HL-60/S4 treated with phorbol 12-myristate 13-acetate at 8.2 ng/mL for 4 days and 3 days (cell line): ENCODE measurements at regions not wholly inside any gene's neighbourhood (a gene's known extent, or its start where the extent isn't known, plus 50 kb on each side); places are given as distances from the start of the nearest gene placed in this dataset.
"Not testable (repeated sequence)": the region's sequence is repeated elsewhere in the genome, so short reads cannot be mapped to it uniquely, and the experiment has no call there.

ENCODE experiments used
- in situ Hi-C: fragments of 300-500 bp; cut with MboI; formaldehyde crosslinking; loops from 2 replicates; pipeline ENCODE4 v1.15.0; 2022; ENCODE audit warnings: low sequenced_read_pairs

DNA sequence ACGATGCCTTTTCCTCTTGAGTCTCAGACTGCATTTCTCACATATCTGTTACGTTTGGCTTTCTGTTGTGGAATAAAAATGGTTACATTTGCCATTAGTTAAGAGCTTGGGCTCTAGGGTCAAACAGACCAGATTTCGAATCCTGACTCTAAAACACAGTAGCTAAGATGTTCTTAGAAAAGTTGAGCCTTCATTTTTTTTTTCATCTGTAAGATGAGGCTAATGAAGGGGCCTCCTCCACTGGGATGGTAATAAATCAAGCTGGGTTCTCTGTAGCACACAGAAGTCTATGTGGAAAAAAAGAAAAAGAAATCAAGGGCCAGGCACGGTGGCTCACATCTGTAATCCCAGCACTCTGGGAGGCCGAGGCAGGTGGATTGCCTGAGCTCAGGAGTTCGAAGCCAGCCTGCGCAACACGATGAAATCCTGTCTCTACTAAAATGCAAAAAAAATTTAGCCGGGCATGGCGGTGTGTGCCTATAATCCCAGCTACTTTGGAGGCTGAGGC is 49.9 kb upstream of the CAPRIN1 start:
- in situ Hi-C loops, result no loop called here

DNA sequence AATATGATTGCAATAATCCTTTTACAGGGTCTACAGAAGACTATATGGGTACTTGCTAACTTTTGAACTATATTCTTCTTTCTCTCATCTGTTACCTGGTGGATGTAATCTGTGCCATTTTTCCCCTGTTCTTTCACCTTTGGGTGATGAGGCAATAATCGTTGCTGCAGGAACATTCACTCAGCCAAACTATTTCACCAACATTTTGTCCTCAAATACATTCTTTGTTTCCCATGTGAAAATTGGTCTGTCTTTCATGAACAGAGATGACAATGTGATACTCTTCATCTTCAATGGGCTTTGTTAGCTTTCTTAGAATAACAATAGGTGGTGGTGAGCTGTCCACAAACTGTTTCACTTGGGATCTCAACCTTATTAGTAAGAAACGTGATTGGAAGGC is 52.1 kb upstream of the CAPRIN1 start:
- in situ Hi-C loops, result no loop called here

DNA sequence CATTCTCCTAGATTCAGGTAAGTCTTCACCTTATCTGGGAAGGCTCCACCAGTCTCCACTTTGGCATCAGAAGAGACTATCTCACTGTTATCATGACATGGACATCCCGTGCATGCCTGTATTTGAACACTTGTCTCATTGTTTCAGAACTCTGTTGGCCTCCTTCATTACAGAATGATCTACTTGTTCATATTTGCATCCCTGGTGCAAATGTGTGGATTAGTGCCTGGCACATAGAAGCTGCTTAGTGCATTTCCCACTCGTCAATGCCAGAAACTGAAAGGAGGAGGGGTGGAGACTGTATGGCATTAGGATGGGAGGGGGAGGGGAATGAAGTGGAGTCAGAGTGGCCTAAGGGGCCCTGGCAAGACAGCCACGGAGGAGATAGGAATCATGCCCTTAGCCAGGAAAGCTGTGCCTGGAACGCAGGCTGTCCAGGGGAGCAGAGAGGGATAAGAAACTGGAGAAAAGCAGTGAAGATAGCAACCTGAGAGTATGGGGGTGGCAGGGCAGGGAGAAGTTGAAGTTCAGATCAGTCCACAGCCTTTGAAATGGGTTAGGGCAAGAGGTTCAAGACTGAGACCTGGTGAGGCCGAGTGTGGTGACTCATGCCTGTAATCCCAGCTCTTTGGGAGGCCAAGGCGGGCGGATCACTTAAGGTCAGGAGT is 53.8 kb upstream of the CAPRIN1 start:
- in situ Hi-C loops, result no loop called here

DNA sequence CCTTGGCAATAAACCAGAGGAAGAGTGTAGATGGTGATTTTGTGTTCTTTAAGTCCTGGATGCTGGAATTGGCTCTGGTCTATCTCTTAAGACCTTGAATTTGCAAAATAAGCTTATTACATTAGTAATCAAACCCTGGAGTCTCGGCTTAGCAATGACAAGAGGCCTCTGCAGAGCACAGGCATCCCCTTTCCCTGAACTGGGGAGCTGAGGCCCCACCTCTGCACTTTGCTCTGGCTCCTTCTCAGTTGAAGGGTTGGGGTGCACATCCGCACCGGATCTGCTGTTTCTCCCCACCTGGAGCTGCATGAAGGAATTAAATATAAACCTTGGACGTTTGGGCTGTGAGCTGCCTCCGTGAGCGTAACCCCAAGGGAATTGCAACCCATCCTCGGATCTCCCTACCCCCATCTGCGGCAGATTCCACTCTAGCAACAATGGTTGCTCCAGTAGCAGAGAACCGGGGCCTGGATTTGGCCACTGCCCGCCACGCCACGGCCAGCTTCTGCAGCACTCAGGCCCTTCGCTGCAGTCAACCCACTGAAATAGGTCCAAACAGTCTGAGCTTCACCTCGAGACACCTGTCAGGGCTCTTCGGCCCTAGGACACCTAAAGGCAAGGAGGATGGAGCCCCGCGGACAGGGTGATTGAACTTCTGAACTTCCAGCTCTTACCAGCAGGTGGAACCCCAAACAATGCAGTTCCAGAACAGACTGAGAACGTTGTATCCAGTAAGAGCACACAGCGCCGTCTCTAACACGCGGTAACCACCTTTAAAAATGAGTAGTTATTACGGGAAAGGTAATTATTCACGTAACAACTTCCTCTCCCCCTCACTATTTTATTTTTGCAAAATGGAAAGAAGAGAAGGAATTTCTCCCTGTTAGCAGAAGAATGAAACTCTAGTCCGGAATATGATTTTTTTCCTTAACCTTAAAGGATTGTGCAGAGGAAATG is 54.8 kb upstream of the CAPRIN1 start:
- in situ Hi-C loops, result no loop called here

DNA sequence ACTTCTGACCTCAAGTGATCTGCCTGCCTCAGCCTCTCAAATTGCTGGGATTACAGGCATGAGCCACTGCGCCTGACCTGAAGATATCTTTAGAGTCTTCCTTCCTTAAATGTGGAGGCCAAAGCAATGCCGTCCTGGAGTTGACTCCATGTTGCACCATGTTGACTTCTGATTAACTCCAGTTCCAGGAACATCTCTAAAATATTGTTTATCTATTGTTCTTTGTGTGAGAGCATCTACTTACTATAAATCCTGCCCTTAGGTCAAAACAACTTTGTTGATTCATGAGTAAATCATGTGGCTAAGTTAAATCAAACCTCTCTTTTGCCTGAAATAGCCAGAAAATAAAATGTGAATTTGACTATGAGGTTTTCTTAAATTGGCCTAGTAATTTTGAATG is 56.6 kb upstream of the CAPRIN1 start:
- in situ Hi-C loops, result no loop called here

DNA sequence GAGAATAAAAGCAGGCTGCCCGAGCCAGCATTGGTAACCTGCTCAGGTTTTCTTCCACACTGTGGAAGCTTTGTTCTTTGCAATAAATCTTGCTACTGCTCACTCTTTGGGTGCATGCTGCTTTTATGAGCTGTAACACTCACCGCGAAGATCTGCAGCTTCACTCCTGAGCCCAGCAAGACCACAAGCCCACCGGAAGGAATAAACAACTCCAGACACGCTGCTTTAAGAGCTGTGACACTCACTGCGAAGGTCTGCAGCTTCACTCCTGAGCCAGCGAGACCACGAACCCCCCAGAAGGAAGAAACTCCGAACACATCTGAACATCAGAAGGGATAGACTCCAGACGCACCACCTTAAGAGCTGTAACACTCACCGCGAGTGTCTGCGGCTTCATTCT is 60.4 kb upstream of the CAPRIN1 start:
- in situ Hi-C loops, result not testable (repeated sequence)

DNA sequence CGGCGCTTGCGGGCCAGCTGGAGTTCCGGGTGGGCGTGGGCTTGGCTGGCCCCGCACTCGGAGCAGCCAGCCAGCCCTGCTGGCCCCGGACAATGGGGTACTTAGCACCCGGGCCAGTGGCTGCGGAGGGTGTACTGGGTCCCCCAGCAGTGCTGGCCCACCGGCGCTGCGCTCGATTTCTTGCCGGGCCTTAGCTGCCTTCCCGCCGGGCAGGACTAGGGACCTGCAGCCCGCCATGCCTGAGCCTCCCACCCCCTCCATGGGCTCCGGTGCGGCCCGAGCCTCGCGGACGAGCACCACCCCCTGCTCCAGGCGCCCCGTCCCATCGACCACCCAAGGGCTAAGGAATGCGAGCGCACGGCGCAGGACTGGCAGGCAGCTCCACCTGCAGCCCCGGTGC is 61.4 kb upstream of the CAPRIN1 start:
- in situ Hi-C loops, result not testable (repeated sequence)

DNA sequence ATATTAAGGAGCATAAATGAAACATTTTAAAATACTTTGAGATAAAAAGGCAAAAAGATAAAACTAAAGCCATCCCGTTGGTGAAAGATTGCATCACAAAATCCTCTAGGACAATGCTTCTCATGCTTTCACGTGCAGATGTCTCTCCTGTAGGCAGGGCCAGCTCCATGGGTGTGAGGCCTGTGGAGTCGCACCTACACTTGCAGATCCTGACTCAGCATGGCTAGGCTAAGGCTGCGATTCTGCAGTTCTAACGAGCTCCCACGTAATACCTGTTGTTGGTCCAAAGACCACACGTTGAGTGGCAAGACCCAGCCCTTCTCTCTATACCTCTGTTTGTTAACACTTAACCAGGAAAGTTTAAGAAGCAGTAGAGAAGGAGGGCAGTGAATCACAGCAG is 62.1 kb upstream of the CAPRIN1 start:
- in situ Hi-C loops, result no loop called here

DNA sequence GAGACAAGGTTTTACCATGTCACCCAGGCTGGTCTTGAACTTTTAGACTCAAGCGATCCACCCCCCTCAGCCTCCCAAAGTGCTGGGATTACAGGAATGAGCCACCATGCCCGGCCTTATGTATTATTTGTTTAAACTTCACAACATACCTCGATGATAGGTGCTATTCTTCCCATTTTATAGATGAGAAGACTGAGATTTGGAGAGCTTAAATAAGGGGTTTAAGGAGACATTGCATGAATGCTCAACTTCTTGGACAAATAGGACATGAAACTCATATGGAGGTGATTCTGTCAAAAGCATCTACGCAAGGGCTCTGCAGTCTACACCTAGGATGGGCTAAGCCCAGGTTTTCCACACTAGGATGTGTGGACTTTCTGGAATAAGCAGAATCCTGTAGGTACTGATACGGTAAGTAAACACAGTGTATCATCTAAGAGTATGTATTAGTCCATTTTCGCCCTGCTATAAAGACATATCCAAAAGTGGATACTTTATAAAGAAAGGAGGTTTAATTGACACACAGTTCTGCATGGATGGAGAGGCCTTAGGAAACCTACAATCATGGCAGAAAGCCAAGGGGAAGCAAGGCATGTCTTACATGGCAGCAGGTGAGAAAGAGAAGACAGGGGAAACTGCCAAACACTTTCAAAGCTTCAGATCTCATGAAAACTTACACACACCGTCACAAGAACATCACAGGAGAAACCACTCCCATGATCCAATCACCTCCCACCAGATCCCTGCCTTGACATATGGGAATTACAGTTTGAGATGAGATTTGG is 62.8 kb upstream of the CAPRIN1 start:
- in situ Hi-C loops, result no loop called here

DNA sequence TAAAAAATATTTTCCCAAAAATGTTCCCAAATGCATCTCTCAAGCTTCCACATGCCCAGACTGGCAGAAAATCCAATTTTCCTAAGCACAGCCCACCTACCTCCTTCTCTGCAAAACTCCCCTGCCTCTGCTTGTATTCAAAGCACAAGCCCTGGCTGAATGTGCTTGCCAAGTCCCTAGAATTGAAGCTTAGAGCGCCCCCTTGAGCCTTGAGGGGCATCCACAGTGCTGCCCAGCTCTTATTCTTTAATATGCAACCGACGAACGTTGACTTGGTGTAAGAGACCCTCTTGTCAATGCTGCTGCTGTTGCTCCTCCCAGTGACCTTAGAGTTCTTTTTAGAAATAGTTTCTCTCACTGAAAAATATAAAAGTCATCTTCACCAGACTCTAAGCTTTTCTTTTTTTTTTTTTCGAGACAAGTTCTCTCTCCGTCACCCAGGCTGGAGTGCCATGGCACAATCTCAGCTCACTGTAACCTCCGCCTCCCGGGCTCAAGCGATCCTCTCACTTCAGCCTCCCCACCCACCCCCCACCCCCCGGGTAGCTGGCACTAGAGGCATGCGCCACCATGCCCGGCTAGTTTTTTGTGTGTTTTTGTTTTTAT is 63.5 kb upstream of the CAPRIN1 start:
- in situ Hi-C loops, result no loop called here

DNA sequence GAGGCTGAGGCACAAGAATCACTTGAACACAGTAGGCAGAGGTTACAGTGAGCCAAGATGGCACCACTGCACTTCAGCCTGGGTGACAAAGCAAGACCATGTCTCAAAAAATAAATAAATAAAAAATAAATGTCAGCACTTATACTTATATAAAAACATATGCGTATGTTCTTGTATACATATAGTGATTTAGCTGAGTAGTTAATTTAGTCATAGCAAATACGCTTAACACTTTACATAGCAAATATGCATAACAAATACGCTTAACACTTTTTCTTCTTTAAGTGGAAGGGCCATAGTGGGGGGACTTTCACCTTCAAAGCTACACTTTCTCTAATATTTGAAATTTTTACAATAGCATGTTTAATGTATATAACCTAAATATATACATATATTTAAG is 64.0 kb upstream of the CAPRIN1 start:
- in situ Hi-C loops, result no loop called here

DNA sequence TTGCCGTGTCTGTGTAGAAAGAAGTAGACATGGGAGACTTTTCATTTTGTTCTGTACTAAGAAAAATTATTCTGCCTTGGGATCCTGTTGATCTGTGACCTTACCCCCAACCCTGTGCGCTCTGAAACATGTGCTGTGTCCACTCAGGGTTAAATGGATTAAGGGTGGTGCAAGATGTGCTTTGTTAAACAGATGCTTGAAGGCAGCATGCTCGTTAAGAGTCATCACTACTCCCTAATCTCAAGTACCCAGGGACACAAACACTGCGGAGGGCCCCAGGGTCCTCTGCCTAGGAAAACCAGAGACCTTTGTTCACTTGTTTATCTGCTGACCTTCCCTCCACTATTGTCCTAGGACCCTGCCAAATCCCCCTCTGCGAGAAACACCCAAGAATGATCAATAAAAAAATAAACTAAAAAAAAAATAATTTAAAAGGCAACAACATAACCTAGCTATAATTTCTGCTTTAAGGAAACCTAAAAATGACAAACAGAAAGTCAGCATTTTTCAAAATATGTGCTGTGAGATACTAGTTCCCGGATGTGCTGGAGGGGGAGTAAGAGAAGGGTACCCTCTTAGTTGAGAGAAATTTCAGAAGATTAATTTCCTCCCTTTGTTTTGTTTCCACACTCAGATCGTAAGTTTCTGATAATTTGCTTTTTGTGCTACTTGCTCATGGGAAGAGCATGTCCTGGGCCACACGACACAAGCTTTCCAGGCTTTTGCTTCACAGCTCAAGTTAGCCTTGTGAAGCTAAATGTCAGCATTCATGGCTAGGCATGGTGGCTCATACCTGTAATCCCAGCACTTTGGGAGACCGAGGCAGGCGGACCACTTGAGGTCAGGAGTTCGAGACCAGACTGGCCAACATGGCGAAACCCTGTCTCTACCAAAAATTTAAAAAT is 64.7 kb upstream of the CAPRIN1 start:
- in situ Hi-C loops, result not testable (repeated sequence)

DNA sequence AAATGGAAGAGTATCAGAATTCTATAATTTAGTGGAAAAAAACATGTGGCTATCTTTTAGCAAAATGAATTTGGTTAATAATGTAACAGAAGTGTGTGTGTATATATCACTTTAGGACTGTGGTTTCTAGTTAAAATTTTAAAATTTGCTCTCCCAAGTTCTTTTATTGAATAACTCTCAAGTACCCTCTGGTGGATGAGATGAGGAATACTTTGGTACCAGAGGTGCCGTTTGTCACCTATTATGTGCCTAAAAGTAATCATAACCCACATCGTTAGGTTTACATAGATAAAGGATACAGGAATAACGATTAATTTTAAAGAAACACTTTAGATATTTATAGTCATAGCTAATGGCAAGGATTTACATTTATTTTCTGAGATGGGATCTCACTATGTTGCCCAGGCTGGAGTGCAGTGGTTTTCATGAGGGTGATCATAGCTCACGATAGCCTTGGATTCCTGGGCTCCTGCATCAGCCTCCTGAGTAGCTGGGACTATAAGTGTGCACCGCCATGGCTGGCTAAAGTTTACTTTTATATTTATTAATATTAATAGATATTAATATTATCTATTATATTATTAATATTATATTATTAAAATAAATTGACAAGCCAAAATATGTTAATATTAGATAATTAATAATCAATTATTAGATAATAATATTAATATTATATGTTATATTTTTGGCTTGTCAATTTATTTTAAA is 66.7 kb upstream of the CAPRIN1 start:
- in situ Hi-C loops, result no loop called here

DNA sequence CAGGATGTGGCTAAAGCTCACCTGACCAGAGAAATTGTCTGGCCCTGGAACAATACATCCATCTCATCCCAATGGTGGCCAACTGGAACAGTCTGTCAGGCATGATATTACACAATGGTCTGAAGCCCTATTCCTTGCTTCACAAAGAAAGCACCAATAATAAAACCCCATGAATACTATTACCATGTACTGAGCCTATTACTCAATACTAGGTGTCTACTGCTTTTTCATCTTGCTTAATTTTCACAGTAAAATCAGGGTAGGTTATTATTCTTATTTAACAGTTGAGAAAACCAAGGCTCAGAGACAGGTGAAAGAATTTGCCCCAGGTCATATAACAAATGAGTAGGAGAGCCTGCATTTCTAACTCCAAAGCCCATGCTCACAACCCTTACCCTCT is 68.9 kb upstream of the CAPRIN1 start:
- in situ Hi-C loops, result no loop called here

DNA sequence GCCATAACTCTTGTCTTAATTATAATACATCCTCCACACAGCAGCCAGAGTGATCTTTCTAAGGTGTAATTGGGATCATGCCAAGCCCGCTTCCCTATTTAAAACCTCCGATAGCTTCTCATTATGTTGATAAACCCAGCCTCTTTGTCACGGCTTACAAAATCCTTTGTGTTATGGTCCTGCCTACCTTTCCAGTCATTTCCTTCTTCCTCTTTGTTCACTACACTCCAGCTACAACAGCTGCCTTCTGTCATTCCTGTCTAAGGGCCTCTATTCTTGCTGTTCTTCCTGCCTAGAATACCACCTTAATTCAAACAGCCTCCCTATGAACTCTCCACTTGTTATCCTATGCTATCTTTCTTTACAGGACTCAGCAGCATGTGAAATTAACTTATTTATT is 70.6 kb upstream of the CAPRIN1 start:
- in situ Hi-C loops, result no loop called here

DNA sequence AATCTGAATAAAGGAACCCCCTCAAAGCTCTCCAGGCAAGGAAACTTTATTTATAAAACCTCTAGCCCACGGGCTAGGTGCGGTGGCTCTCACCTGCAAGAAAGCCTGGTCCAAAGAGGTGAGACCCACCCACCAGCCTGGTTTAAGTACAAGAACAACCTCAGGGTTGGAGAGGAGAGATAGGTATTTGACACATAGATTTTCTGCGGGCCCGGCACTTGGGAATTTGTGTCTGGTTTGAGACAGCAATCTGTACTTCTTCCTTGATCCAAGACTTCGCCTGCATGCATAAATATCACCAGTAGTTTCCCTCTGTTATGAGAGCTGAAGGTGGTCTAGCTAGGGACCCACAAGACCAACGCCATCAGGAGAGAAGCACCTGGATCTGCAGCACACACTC is 73.2 kb upstream of the CAPRIN1 start:
- in situ Hi-C loops, result no loop called here

DNA sequence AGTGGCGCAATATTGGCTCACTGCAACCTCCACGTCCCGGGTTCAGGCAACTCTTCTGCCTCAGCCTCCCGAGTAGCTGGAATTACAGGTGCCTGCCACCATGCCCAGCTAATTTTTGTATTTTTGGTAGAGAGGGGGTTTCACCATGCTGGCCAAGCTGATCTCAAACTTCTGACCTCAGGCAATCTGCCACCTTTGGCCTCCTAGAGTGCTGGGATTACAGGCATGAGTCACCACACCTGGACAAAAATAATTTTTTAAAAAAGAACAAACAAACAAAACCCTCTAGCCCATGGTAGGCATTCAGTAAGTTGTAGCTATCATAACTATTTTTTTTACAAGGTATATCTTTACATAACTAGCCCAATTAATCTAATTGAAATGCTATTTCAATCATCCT is 73.9 kb upstream of the CAPRIN1 start:
- in situ Hi-C loops, result no loop called here

DNA sequence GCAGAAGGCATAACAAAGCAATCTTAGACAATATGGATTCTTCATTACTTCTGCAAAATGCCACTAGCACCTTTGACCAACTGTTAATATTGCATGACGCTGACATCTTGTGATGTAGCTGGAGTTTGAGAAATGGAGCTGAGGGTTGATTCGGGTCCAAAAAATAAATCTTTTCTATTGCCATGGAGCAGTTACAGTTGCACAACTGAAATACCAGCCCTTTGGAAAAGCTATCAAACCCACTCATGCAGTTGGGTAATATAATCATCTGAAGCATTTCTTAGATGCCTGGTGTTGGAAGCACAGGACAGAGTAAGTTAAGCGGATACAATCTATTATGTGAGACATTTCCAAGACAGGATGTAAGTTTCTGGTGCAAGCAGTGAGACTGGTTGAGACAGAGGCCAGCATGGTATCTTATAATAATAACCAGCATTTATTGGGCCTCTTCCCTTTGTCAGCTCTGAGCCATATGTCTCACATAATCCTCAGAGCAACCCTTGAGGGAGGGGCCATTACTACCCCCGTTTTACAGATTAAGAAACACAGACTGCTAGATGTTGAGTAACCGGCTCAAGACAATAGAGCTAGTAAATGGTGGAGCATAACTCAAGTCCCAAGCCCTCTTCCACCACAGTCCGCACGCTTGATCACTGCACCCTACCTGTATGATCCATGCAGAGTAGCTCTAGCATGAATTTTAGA is 74.9 kb upstream of the CAPRIN1 start:
- in situ Hi-C loops, result no loop called here

DNA sequence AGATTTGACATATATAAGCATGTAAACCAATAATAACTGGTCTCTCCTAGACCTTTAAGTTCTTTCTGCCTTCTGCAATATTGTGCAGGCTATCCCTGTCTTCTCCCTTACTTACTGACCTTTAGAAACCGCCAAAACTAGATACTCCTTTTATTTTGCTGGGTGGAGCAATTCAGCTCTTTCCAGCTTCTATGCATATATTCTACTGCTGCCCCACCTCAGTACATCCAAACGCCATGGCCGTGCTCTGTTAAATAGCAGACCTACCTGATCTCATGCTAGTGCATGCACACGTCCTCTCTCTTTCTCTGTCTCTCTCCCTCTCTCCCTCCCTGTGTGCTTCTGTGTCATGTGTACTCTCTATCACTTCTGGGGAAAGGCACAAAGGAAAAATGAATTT is 76.7 kb upstream of the CAPRIN1 start:
- in situ Hi-C loops, result no loop called here
